Mesenchymal stem cell (in vitro differentiated cells and primary cell): ENCODE measurements at regions not wholly inside any gene's neighbourhood (a gene's known extent, or its start where the extent isn't known, plus 50 kb on each side); places are given as distances from the start of the nearest gene placed in this dataset.

Source experiments
- DNase-seq: peaks from one replicate; pipeline ENCODE4 v3.0.0-alpha.2; 2013
- H2AFZ ChIP-seq: one replicate; pipeline ENCODE4 v1.6.1; 2013; ENCODE audit warnings: low read depth, mild to moderate bottlenecking, control low read depth, inconsistent platforms, low read length, moderate library complexity
- H2AK5ac ChIP-seq: 2 replicates; pipeline ENCODE4 v1.6.1; 2013; ENCODE audit warnings: low read length, moderate library complexity, mild to moderate bottlenecking, inconsistent platforms; ENCODE audit not compliant: severe bottlenecking
- H2BK120ac ChIP-seq: one replicate; pipeline ENCODE4 v1.6.1; 2013; ENCODE audit warnings: low read depth, mild to moderate bottlenecking, inconsistent platforms, low read length, moderate library complexity
- H2BK12ac ChIP-seq, 2 experiments: one replicate each; pipeline ENCODE4 v1.6.1; 2013; ENCODE audit warnings: inconsistent platforms in 2 of 2, low read length in 2 of 2, mild to moderate bottlenecking in 2 of 2, moderate library complexity in 2 of 2, control low read depth in 1 of 2
- H2BK15ac ChIP-seq: one replicate; pipeline ENCODE4 v1.6.1; 2013; ENCODE audit warnings: mild to moderate bottlenecking, low read depth, inconsistent platforms; ENCODE audit not compliant: poor library complexity, severe bottlenecking
- H2BK5ac ChIP-seq: 2 replicates; pipeline ENCODE4 v1.6.1; 2013; ENCODE audit warnings: low read depth, mild to moderate bottlenecking, low read length, control low read depth, inconsistent platforms; ENCODE audit not compliant: poor library complexity, severe bottlenecking
- H3K14ac ChIP-seq, 2 experiments: one replicate each; pipeline ENCODE4 v1.6.1; 2013; ENCODE audit warnings: inconsistent platforms in 2 of 2, low read length in 2 of 2, control low read depth in 1 of 2, mild to moderate bottlenecking in 1 of 2, moderate library complexity in 1 of 2
- H3K18ac ChIP-seq, 2 experiments: one replicate each; pipeline ENCODE4 v1.6.1; 2013; ENCODE audit warnings: inconsistent platforms in 2 of 2, low read length in 2 of 2, control low read depth in 1 of 2, low read depth in 1 of 2, mild to moderate bottlenecking in 1 of 2
- H3K23ac ChIP-seq, 2 experiments: one replicate each; pipeline ENCODE4 v1.6.1; 2013; ENCODE audit warnings: inconsistent platforms in 2 of 2, low read length in 2 of 2, mild to moderate bottlenecking in 2 of 2, moderate library complexity in 2 of 2, control low read depth in 1 of 2
- H3K27ac ChIP-seq: 2 replicates; pipeline ENCODE4 v1.5.1; 2013; ENCODE audit warnings: mild to moderate bottlenecking, moderate library complexity, low read length, control low read depth, inconsistent platforms; ENCODE audit not compliant: poor library complexity, severe bottlenecking
- H3K27me3 ChIP-seq, 2 experiments: 2 replicates each; pipeline versions ENCODE4 v1.6.1 to v1.7.0; 2013; ENCODE audit warnings: low read length in 2 of 2, mild to moderate bottlenecking in 2 of 2, moderate library complexity in 2 of 2, control low read depth in 1 of 2, inconsistent platforms in 1 of 2; ENCODE audit not compliant: control insufficient read depth in 1 of 2, insufficient read depth in 1 of 2
- H3K36me3 ChIP-seq, 2 experiments: 2 replicates each; pipeline versions ENCODE4 v1.6.1 to v1.7.0; 2013; ENCODE audit warnings: low read length in 2 of 2, control low read depth in 1 of 2, inconsistent platforms in 1 of 2, low read depth in 1 of 2, mild to moderate bottlenecking in 1 of 2; ENCODE audit not compliant: insufficient read depth in 2 of 2, control insufficient read depth in 1 of 2
- H3K4ac ChIP-seq, 2 experiments: one replicate each; pipeline ENCODE4 v1.6.1; 2013; ENCODE audit warnings: inconsistent platforms in 2 of 2, low read length in 2 of 2, mild to moderate bottlenecking in 2 of 2, moderate library complexity in 2 of 2, control low read depth in 1 of 2, low read depth in 1 of 2
- H3K4me1 ChIP-seq: 2 replicates; pipeline ENCODE4 v1.6.1; 2013; ENCODE audit warnings: low read depth, low read length, control low read depth; ENCODE audit not compliant: control insufficient read depth, insufficient read depth
- H3K4me2 ChIP-seq: 2 replicates; pipeline ENCODE4 v1.6.1; 2013; ENCODE audit warnings: low read length, mild to moderate bottlenecking, inconsistent platforms; ENCODE audit not compliant: poor library complexity, severe bottlenecking
- H3K4me3 ChIP-seq, 2 experiments: 2 replicates each; pipeline versions ENCODE4 v1.5.1 to v1.7.0; 2013; ENCODE audit warnings: low read length in 2 of 2, mild to moderate bottlenecking in 2 of 2, control low read depth in 1 of 2, low read depth in 1 of 2; ENCODE audit not compliant: insufficient read depth in 1 of 2
- H3K79me1 ChIP-seq: replicated peaks from 2 replicates; pipeline ENCODE4 v1.6.1; 2013; ENCODE audit warnings: mild to moderate bottlenecking, control low read depth, low read length, inconsistent platforms; ENCODE audit not compliant: poor library complexity, severe bottlenecking
- H3K9ac ChIP-seq: 2 replicates; pipeline ENCODE4 v1.7.0; 2013; ENCODE audit warnings: mild to moderate bottlenecking, low read length, moderate library complexity
- H3K9me3 ChIP-seq: 2 replicates; pipeline ENCODE4 v1.7.0; 2013; ENCODE audit warnings: mild to moderate bottlenecking, low read length; ENCODE audit not compliant: control insufficient read depth
- H4K8ac ChIP-seq: one replicate; pipeline ENCODE4 v1.6.1; 2013; ENCODE audit warnings: inconsistent platforms, mild to moderate bottlenecking, low read length, moderate library complexity
- H4K91ac ChIP-seq: one replicate; pipeline ENCODE4 v1.6.1; 2013; ENCODE audit warnings: mild to moderate bottlenecking, low read length, inconsistent platforms
- WGBS: methylation state at CpG from one replicate; pipeline ENCODE4 v1.1.7; 2013; ENCODE audit warnings: mixed read lengths; 5-methylcytosine and 5-hydroxymethylcytosine counted together

DNA sequence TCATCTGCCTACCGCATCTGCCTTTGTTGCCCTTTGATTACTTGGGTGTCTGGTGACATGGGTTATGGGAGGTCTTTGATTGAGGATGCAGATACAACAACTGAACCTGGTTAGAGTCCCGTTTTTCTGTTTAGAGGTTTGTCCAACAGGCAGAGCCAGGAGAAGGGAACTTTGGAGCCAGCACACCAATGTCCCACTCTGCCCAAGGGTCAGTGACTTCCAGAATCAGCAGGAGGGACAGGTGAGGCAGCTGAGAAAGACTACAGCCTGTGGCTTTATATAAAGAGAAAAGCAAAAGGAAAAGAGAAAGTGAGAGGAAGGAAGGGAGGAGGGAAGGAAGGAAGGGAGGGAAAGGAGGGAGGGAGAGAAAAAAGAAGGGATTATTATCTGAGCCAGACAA lies 101.5 kb upstream of the ZNF644 start:
- no peaks in the 10 kb centered on the region for H3K9me3 ChIP-seq
- WGBS, result 32% methylated on average over 2 of the region's 2 CpGs
- no peak overlapping the region for H3K4me3 ChIP-seq
- no peaks in the 10 kb centered on the region for H3K36me3 ChIP-seq
- H2BK12ac ChIP-seq, result no peak overlapping the region
- no peak overlapping the region for H2AK5ac ChIP-seq
- H3K23ac ChIP-seq, result no peak overlapping the region
- no peak overlapping the region for H3K14ac ChIP-seq
- H4K8ac ChIP-seq, result no peak overlapping the region
- no peak overlapping the region for H2AFZ ChIP-seq
- H2BK5ac ChIP-seq, result no peak overlapping the region
- no peak for DNase-seq
- H3K9ac ChIP-seq, result no peak overlapping the region
- H3K4ac ChIP-seq, result no peak overlapping the region
- H3K27me3 ChIP-seq, result no peaks in the 10 kb centered on the region
- no peak overlapping the region for H3K27ac ChIP-seq
- no peak overlapping the region for H2BK15ac ChIP-seq
- H3K18ac ChIP-seq, result no peak overlapping the region
- H3K79me1 ChIP-seq, result no peaks in the 10 kb centered on the region
- no peak overlapping the region for H3K4me2 ChIP-seq
- H2BK120ac ChIP-seq, result no peak overlapping the region
- no peaks in the 10 kb centered on the region for H3K4me1 ChIP-seq
- H4K91ac ChIP-seq, result no peak overlapping the region

DNA sequence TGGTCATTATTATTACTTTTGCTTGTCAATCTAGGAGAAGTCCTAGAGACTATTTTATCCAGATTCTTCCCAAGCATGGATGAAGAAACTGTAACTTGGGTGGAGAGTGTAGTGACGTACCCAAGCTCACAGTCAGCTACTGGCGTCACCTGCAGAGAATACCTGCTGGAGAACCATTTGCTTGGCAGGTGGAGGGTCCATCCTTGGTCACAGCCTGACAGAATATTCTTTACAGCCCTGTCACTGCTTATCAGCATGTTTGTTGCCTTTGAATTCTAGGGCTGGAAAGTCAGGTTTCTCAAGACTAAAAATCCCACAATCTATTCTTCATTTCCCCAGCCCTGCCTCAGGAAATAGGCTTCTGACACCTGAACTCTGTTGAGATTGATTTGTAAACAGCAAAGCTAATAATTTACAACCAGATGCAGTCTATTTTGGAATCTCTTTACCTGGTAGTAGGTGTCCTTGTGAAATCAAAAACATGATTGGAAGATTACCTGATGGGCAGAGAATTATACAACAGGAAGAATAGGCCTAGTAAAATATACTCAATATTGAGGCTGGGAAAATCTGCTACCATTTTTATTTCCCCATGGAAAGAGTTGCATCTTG lies 100.4 kb upstream of the ZNF644 start:
- WGBS, result 94% methylated on average over 2 of the region's 2 CpGs

DNA sequence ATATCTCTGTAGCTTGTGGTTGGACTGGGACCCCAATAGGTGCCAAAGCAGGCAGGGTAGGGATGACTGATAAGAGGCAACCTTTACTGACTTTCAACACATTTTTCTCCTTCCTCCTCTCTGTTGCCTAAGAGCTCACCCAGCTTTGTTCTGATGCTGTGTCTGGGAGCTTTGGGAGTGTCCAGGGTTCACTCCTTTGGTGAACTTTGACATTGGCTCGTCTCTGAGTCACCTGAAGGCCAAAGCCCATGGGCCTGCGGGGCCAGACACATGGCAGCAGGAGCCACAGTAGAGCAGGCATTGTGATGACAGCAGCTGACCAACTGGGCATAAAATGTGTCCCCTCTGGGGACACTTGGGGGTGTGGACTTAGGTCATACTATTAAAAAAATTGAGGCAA lies 99.5 kb upstream of the ZNF644 start:
- H2BK12ac ChIP-seq, result no peak overlapping the region
- H3K4ac ChIP-seq, result peak overlapping the region in 1 of 2 experiments; percentile 61
- H2BK120ac ChIP-seq, result no peak overlapping the region
- no peaks in the 10 kb centered on the region for H3K9me3 ChIP-seq
- H2BK15ac ChIP-seq, result no peak overlapping the region
- H3K9ac ChIP-seq, result no peak overlapping the region
- H4K8ac ChIP-seq, result no peak overlapping the region
- H2AFZ ChIP-seq, result no peak overlapping the region
- WGBS, result 74% methylated on average over 2 of the region's 2 CpGs
- no peak for DNase-seq
- peak overlapping the region in 1 of 2 experiments; percentile 8 for H3K18ac ChIP-seq
- no peaks in the 10 kb centered on the region for H3K79me1 ChIP-seq
- H3K4me3 ChIP-seq, result no peak overlapping the region
- H3K23ac ChIP-seq, result no peak overlapping the region
- H2AK5ac ChIP-seq, result no peak overlapping the region
- H3K4me1 ChIP-seq, result no peaks in the 10 kb centered on the region
- no peak overlapping the region for H4K91ac ChIP-seq
- H3K36me3 ChIP-seq, result no peaks in the 10 kb centered on the region
- H3K4me2 ChIP-seq, result no peak overlapping the region
- H2BK5ac ChIP-seq, result no peak overlapping the region
- no peaks in the 10 kb centered on the region for H3K27me3 ChIP-seq
- H3K27ac ChIP-seq, result no peak overlapping the region
- H3K14ac ChIP-seq, result no peak overlapping the region

More for the DNA sequence above, 100.4 kb upstream of the ZNF644 start:
- no peak overlapping the region for H4K8ac ChIP-seq
- H3K79me1 ChIP-seq, result no peaks in the 10 kb centered on the region
- no peak overlapping the region for H3K23ac ChIP-seq
- no peak overlapping the region for H3K27ac ChIP-seq
- H3K9ac ChIP-seq, result no peak overlapping the region
- H3K4me1 ChIP-seq, result no peaks in the 10 kb centered on the region
- no peak overlapping the region for H3K14ac ChIP-seq
- H2AK5ac ChIP-seq, result no peak overlapping the region
- no peak overlapping the region for H3K18ac ChIP-seq
- no peak overlapping the region for H3K4ac ChIP-seq
- H3K9me3 ChIP-seq, result no peaks in the 10 kb centered on the region
- no peak overlapping the region for H2BK15ac ChIP-seq
- no peaks in the 10 kb centered on the region for H3K27me3 ChIP-seq
- no peak overlapping the region for H3K4me2 ChIP-seq
- H2BK12ac ChIP-seq, result no peak overlapping the region
- no peak overlapping the region for H3K4me3 ChIP-seq
- DNase-seq, result no peak
- H2BK5ac ChIP-seq, result no peak overlapping the region
- H2BK120ac ChIP-seq, result no peak overlapping the region
- H2AFZ ChIP-seq, result no peak overlapping the region
- no peak overlapping the region for H4K91ac ChIP-seq
- no peaks in the 10 kb centered on the region for H3K36me3 ChIP-seq

DNA sequence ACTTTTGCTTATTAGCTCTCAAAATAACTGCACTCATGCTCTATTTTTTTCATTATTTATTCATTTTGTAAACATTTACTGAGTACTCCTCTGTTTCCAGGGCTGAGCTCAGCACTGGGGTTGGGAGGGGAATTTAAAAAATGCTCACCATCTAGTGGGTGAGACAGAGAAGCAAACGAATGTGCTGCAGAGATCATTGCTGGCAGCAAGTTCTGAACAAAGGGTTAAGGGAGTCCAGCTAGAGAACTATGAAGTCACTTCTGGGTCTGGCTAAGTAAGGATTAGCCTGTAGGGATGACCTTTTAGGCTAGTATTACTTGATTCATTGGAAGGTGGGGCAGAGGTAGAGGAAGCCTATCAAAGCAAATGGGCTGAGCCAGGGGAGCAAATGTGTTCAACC lies 99.1 kb upstream of the ZNF644 start:
- no peaks in the 10 kb centered on the region for H3K27me3 ChIP-seq
- no peak overlapping the region for H2BK15ac ChIP-seq
- no peak overlapping the region for H4K91ac ChIP-seq
- no peaks in the 10 kb centered on the region for H3K36me3 ChIP-seq
- H3K79me1 ChIP-seq, result no peaks in the 10 kb centered on the region
- H2BK12ac ChIP-seq, result no peak overlapping the region
- H3K18ac ChIP-seq, result peak overlapping the region in 1 of 2 experiments; percentile 8
- no peaks in the 10 kb centered on the region for H3K9me3 ChIP-seq
- H4K8ac ChIP-seq, result no peak overlapping the region
- H2AK5ac ChIP-seq, result no peak overlapping the region
- no peak overlapping the region for H2BK5ac ChIP-seq
- H3K4ac ChIP-seq, result peak overlapping the region in 1 of 2 experiments; percentile 61
- peak; percentile 83 for DNase-seq
- H3K14ac ChIP-seq, result no peak overlapping the region
- H3K4me2 ChIP-seq, result no peak overlapping the region
- no peak overlapping the region for H3K23ac ChIP-seq
- 4% methylated on average over 1 of the region's 1 CpG for WGBS
- H2AFZ ChIP-seq, result no peak overlapping the region
- H3K4me3 ChIP-seq, result no peak overlapping the region
- H2BK120ac ChIP-seq, result no peak overlapping the region
- H3K27ac ChIP-seq, result no peak overlapping the region
- H3K4me1 ChIP-seq, result no peaks in the 10 kb centered on the region
- no peak overlapping the region for H3K9ac ChIP-seq
